Adipocyte (in vitro differentiated cells): ENCODE measurements at regions not wholly inside any gene's neighbourhood (a gene's known extent, or its start where the extent isn't known, plus 50 kb on each side); places are given as distances from the start of the nearest gene placed in this dataset.

ENCODE experiments used
- DNase-seq: peaks from one replicate; pipeline ENCODE4 v3.0.0-alpha.2; 2015; ENCODE audit warnings: low read depth
- H3K27me3 ChIP-seq: replicated peaks from 2 replicates; pipeline ENCODE4 v1.7.0; 2013; ENCODE audit warnings: mild to moderate bottlenecking, low read length, moderate library complexity; ENCODE audit not compliant: control insufficient read depth, insufficient read depth
- H3K36me3 ChIP-seq: 2 replicates; pipeline ENCODE4 v1.7.0; 2013; ENCODE audit warnings: low read length, mild to moderate bottlenecking, moderate library complexity; ENCODE audit not compliant: control insufficient read depth, insufficient read depth, severe bottlenecking
- H3K4me1 ChIP-seq: 2 replicates; pipeline ENCODE4 v1.7.0; 2013; ENCODE audit warnings: mild to moderate bottlenecking, low read length, moderate library complexity; ENCODE audit not compliant: control insufficient read depth, insufficient read depth
- H3K4me3 ChIP-seq: 2 replicates; pipeline ENCODE4 v1.7.0; 2013; ENCODE audit warnings: mild to moderate bottlenecking, low read length, moderate library complexity
- H3K9ac ChIP-seq: 2 replicates; pipeline ENCODE4 v1.7.0; 2013; ENCODE audit warnings: mild to moderate bottlenecking, low read length, moderate library complexity
- H3K9me3 ChIP-seq: 2 replicates; pipeline ENCODE4 v1.7.0; 2013; ENCODE audit warnings: mild to moderate bottlenecking, low read length, moderate library complexity; ENCODE audit not compliant: control insufficient read depth

DNA sequence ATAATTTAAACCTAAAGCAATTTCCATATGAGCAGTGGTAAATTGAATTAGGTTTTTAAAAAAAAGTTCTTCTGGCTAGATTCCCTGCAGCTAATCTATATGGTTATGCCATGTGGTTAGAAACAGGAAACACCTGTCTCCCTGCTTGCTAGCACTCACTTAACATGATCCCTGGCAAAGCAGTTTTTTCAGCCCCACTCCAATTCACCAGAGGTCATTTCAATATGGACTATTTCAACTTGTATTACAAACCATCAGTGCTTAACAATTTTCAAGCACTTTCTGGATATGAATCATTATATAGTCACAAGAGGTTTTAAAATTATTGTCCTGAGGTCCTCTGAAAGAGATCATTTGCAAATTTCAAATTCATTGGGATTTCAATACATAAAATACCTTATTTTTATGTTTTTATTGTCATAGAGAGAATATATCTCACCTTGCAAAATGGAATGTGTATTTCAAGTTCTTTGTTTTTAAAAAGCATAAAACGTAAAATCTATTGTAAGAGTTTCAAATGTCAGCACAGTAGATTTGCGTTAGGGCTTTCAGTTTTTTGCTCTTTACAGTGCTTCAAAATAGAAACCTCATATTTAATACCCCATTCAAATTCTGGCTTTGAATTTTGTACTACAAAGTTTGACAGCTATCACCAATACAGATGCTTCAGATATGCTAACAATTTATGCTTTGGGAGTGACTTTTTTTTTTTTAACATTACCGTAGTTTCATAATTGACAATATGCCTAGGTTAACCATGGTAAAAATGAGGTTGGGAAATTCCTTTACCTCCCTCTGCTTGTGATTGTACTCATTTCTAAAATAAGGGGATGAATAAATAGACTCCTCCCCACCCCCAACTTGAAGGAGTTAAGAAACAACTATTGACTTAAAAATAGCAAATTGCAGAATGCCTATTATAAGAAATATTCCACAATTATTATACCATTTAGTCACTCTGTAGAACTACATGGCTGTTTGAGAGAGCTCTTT is 117.5 kb upstream of the HGF start:
- no peak for DNase-seq
- no peak overlapping the region for H3K9ac ChIP-seq
- H3K4me1 ChIP-seq: no peaks in the 10 kb centered on the region
- no peaks in the 10 kb centered on the region for H3K9me3 ChIP-seq
- H3K27me3 ChIP-seq: no peaks in the 10 kb centered on the region
- H3K36me3 ChIP-seq: no peaks in the 10 kb centered on the region
- H3K4me3 ChIP-seq: no peak overlapping the region

GRCh38 chr7:81886211-81886764 is 116.4 kb upstream of the HGF start:
- H3K4me3 ChIP-seq: no peak overlapping the region
- H3K27me3 ChIP-seq: no peaks in the 10 kb centered on the region
- H3K4me1 ChIP-seq: no peaks in the 10 kb centered on the region
- H3K36me3 ChIP-seq: no peaks in the 10 kb centered on the region
- H3K9me3 ChIP-seq: no peaks in the 10 kb centered on the region
- H3K9ac ChIP-seq: no peak overlapping the region
- no peak for DNase-seq

DNA sequence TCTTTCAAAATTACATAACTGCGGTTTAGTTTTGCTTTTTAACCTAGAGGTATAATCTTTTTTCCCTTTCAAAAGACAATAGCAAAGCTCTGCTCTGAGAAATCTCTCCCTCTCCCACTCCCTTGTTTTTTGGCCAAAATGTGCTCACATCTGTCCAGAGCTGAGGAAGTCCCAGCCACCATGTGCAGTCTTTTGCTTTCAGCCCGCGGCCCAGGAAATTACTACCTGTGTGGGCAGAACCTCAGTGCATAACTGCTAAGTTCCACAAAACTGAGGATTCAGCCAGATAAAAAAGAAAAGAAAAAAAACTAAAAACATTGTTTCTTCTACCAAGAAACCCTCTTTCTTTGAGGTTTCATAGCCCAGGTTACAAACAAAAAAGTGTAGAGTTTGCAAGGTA is 115.0 kb upstream of the HGF start:
- Histone ChIP-seq H3K9ac (no peak overlapping the region), H3K27me3 (no peaks in the 10 kb centered on the region), H3K36me3 (no peaks in the 10 kb centered on the region), H3K4me1 (no peaks in the 10 kb centered on the region), H3K9me3 (no peaks in the 10 kb centered on the region), H3K4me3 (no peak overlapping the region)
- DNase-seq: no peak

DNA sequence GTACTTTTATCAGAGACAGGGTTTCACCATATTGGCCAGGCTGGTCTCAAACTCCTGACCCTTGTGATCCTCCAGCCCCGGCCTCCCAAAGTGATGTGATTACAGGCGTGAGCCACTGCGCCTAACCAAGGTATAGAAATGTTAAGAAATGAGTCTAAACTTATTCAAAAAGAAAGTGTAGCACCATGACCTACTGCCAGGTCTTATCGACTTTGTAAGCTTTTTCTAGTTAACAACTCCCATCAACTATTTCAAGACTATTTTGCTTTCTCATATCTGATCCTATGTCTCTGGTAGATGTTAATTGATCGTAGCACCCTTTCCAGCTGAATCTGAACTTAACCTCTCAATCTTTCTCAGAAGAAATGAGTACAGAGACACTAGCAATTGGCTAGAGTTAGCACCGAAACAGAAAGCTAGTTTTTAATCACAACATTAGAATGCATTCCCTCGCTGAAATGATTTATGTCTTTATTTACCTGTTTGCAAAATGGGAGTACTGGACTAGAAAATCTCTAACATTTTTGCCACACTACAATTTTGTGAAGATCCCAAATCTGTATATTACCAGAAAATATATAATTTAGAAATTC is 114.0 kb upstream of the HGF start:
- Histone ChIP-seq H3K4me1 (no peaks in the 10 kb centered on the region), H3K36me3 (no peaks in the 10 kb centered on the region), H3K4me3 (no peak overlapping the region), H3K27me3 (no peaks in the 10 kb centered on the region), H3K9ac (no peak overlapping the region), H3K9me3 (no peaks in the 10 kb centered on the region)
- no peak for DNase-seq

DNA sequence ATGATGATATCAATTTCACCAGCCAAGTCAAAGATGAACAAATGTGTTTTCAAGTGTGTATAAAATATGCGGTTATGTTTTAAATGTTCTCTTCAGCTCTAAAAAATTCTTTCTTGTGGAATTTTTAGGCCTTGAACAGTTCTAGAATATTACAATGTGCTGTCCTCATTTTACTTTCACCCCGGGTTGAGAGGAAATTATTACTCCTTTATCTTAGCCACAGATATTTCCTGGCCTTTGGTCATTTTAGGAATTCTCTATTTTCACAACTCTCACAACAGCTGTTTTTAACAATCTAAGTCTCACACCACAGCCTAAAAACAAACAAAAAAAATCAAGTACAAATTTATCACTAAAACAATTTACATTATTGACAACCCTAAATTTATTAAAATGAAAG is 112.2 kb upstream of the HGF start:
- Histone ChIP-seq H3K4me3 (no peak overlapping the region), H3K9me3 (no peaks in the 10 kb centered on the region), H3K27me3 (no peaks in the 10 kb centered on the region), H3K4me1 (no peaks in the 10 kb centered on the region), H3K36me3 (no peaks in the 10 kb centered on the region), H3K9ac (no peak overlapping the region)
- peak; percentile 8 for DNase-seq

DNA sequence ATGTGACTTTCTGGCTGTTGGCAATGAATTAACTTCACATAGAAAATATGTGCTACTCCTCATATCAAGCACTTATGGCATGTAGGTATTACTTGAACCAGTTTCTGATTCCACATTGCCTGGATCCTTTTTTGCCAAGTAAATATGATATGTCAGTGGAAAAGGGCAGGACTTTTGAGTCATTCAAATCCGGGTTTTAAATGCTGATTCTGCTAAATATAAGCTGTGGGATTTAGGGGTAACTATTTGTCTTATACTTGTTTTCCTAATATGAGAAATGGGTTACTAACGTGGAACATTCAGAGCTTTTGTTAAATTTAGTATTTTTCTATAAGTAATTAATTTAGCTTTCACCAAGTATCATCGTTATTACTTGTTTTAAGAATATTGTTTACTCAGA is 108.0 kb upstream of the HGF start:
- Histone ChIP-seq H3K9ac (no peak overlapping the region), H3K27me3 (no peaks in the 10 kb centered on the region), H3K4me3 (no peak overlapping the region), H3K36me3 (no peaks in the 10 kb centered on the region), H3K4me1 (no peaks in the 10 kb centered on the region), H3K9me3 (no peaks in the 10 kb centered on the region)
- DNase-seq: no peak

GRCh38 chr7:81873559-81873958 is 103.7 kb upstream of the HGF start:
- H3K27me3 ChIP-seq: no peaks in the 10 kb centered on the region
- H3K9me3 ChIP-seq: no peaks in the 10 kb centered on the region
- no peak overlapping the region for H3K9ac ChIP-seq
- H3K36me3 ChIP-seq: no peaks in the 10 kb centered on the region
- peak; percentile 72 for DNase-seq
- no peak overlapping the region for H3K4me3 ChIP-seq
- no peaks in the 10 kb centered on the region for H3K4me1 ChIP-seq

- Histone ChIP-seq H3K9ac (no peak overlapping the region), H3K4me1 (no peaks in the 10 kb centered on the region), H3K4me3 (peak overlapping the region; percentile 32), H3K9me3 (no peaks in the 10 kb centered on the region), H3K27me3 (no peaks in the 10 kb centered on the region), H3K36me3 (no peaks in the 10 kb centered on the region)
- peak; percentile 74 for DNase-seq
Observed at GRCh38 chr7:81871606-81872265, 101.9 kb upstream of the HGF start.

DNA sequence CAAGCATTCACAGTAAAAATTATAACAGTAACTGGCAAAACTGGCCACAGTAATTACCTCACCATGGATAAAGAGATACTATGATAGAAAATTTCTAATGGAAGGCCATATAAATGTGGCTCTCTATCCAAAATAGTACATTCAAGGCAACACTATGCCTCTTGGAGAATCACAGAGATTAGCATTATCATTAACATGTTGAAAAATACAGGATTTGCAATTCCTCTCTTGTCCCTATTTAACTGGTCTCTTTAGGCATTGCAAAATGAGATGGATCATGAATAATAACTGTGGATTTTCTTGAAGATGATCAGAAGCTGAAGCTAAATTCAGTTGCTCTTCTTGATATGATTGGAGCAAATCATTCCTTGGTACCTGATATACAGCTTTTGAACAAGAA is 100.8 kb upstream of the HGF start:
- no peaks in the 10 kb centered on the region for H3K9me3 ChIP-seq
- no peak for DNase-seq
- no peak overlapping the region for H3K4me3 ChIP-seq
- H3K9ac ChIP-seq: no peak overlapping the region
- H3K4me1 ChIP-seq: no peaks in the 10 kb centered on the region
- no peaks in the 10 kb centered on the region for H3K27me3 ChIP-seq
- H3K36me3 ChIP-seq: no peaks in the 10 kb centered on the region

- DNase-seq: no peak
- Histone ChIP-seq H3K36me3 (no peaks in the 10 kb centered on the region), H3K9me3 (no peaks in the 10 kb centered on the region), H3K9ac (no peak overlapping the region), H3K4me1 (no peaks in the 10 kb centered on the region), H3K4me3 (no peak overlapping the region), H3K27me3 (no peaks in the 10 kb centered on the region)
Observed at GRCh38 chr7:81869670-81870069, 99.8 kb upstream of the HGF start.

DNA sequence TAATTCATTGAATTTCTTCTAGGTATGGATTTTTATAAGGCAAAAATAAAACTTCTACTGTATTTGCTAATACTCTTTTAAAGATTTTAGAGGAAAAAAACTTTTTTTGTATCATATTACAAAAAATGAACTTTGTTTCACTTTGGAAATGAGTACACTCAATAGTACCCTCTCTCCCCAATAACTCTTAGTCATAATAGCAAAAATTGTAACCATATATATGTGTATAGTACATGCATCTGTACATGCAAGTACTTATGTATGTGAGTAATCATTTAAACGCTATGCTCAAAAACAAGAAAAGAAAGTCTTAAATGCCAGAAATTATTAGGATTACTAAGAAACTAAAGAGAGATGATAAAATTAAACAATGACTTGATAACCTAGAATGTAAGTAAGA is 95.9 kb upstream of the HGF start:
- no peaks in the 10 kb centered on the region for H3K27me3 ChIP-seq

More for the DNA sequence above, 95.9 kb upstream of the HGF start:
- no peaks in the 10 kb centered on the region for H3K9me3 ChIP-seq
- H3K36me3 ChIP-seq: no peaks in the 10 kb centered on the region
- no peak for DNase-seq
- no peak overlapping the region for H3K4me3 ChIP-seq
- H3K9ac ChIP-seq: no peak overlapping the region
- H3K4me1 ChIP-seq: no peaks in the 10 kb centered on the region
